K562 (cell line): ENCODE measurements at regions not wholly inside any gene's neighbourhood (a gene's known extent, or its start where the extent isn't known, plus 50 kb on each side); places are given as distances from the start of the nearest gene placed in this dataset.

Experiments used
- ATAC-seq: fragments of 200-7000 bp; cut with Tn5 transposase; 3 replicates; pipeline ENCODE4 v1.9.1; 2020; ENCODE audit warnings: moderate library complexity
- BruUV-seq: library from RNA; stranded (reverse); fragments of 400-500 nt; replicated peaks from 2 replicates; lab custom pipeline; 2021; lab: Mats Ljungman, UMichigan
- CTCF ChIA-PET: fragments of 300-600 bp; formaldehyde crosslinking; extraction: SDS; loops from one replicate; lab custom pipeline; 2021; ENCODE audit warnings: low intra/inter-chr PET ratio; lab: Yijun Ruan, JAX
- POLR2A ChIA-PET: fragments of 300-600, 350-650 bp; sonication (Branson Sonifier 250); formaldehyde crosslinking; extraction: SDS; loops from one replicate; lab custom pipeline; 2021; ENCODE audit warnings: antibody characterized with exemption, inconsistent platforms; lab: Yijun Ruan, JAX
- DNase-seq, 4 experiments: peaks; one replicate each; pipeline versions ENCODE4 v3.0.0 to v3.0.0-alpha.2; 2011 to 2018; ENCODE audit warnings: low spot score in 3 of 4, mixed read lengths in 3 of 4; ENCODE audit errors: extremely low read depth in 1 of 4
- FAIRE-seq: peaks from 2 replicates; lab custom pipeline; 2011; peaks lifted over from hg19 to GRCh38; lab: Jason Lieb, UNC
- H2AFZ ChIP-seq: 2 replicates; pipeline ENCODE4 v1.6.0; 2011; ENCODE audit warnings: low read depth, low read length, control low read depth, inconsistent platforms
- H3K27ac ChIP-seq: fragments of 200-600 bp; 3 replicates; pipeline ENCODE4 v1.8.0; 2011; ENCODE audit warnings: low read depth, mild to moderate bottlenecking, control low read depth, inconsistent platforms, low read length, moderate library complexity, mixed read lengths; ENCODE audit errors: extremely low read depth
- H3K27me3 ChIP-seq, 2 experiments: fragments of 300-600 bp in 1 of 2; 2 replicates in 1 of 2; 3 replicates in 1 of 2; pipeline versions ENCODE4 v1.6.0 to v1.8.0; 2011; ENCODE audit warnings: inconsistent platforms in 2 of 2, low read length in 2 of 2, mild to moderate bottlenecking in 1 of 2, mixed read lengths in 1 of 2, moderate library complexity in 1 of 2; ENCODE audit not compliant: control insufficient read depth in 2 of 2, insufficient read depth in 2 of 2
- H3K36me3 ChIP-seq: fragments of 300-600 bp; 3 replicates; pipeline ENCODE4 v1.8.0; 2011; ENCODE audit warnings: mild to moderate bottlenecking, low read length, inconsistent platforms; ENCODE audit not compliant: control insufficient read depth, insufficient read depth
- H3K4me1 ChIP-seq, 2 experiments: fragments of 200-600 bp in 1 of 2; replicated peaks in 1 of 2; 2 replicates in 1 of 2; 3 replicates in 1 of 2; pipeline versions ENCODE4 v1.5.1 to v1.8.0; 2011; ENCODE audit warnings: inconsistent platforms in 2 of 2, low read length in 2 of 2, mild to moderate bottlenecking in 1 of 2, mixed read lengths in 1 of 2, moderate library complexity in 1 of 2; ENCODE audit not compliant: control insufficient read depth in 2 of 2, insufficient read depth in 2 of 2
- H3K4me2 ChIP-seq: 2 replicates; pipeline ENCODE4 v1.6.1; 2011; ENCODE audit warnings: low read length, control low read depth, inconsistent platforms, mixed read lengths; ENCODE audit not compliant: insufficient read depth
- H3K4me3 ChIP-seq: fragments of 200-600 bp; sonication (generic), shearing (Covaris generic); 2 replicates; pipeline ENCODE4 v1.5.1; 2016; ENCODE audit warnings: control low read depth, inconsistent platforms
- H3K79me2 ChIP-seq: fragments of 200-600 bp; 3 replicates; pipeline ENCODE4 v1.8.0; 2011; ENCODE audit warnings: low read length, inconsistent platforms; ENCODE audit not compliant: control insufficient read depth, insufficient read depth
- H3K9ac ChIP-seq, 2 experiments: 2 replicates each; pipeline versions ENCODE4 v1.6.0 to v1.6.1; 2011; ENCODE audit warnings: low read depth in 2 of 2, low read length in 2 of 2, control low read depth in 1 of 2, inconsistent platforms in 1 of 2, mild to moderate bottlenecking in 1 of 2, mixed read lengths in 1 of 2; ENCODE audit not compliant: insufficient read depth in 1 of 2
- H3K9me1 ChIP-seq: one replicate; pipeline ENCODE4 v1.6.0; 2011; ENCODE audit warnings: inconsistent platforms, mild to moderate bottlenecking, low read length, moderate library complexity; ENCODE audit not compliant: control insufficient read depth, insufficient read depth
- H3K9me3 ChIP-seq: replicated peaks from 2 replicates; pipeline ENCODE4 v1.5.1; 2011; ENCODE audit warnings: low read depth, low read length, inconsistent platforms; ENCODE audit not compliant: control insufficient read depth, insufficient read depth
- H4K20me1 ChIP-seq: replicated peaks from 2 replicates; pipeline ENCODE4 v1.6.1; 2011; ENCODE audit warnings: low read length, inconsistent platforms, mixed read lengths; ENCODE audit not compliant: control insufficient read depth, insufficient read depth
- CBX1 ChIP-seq: sonication (generic); IDR thresholded peaks from 2 replicates; pipeline ENCODE4 v1.6.1; 2016; ENCODE audit warnings: antibody characterized with exemption, low read depth, mild to moderate bottlenecking
- DACH1 ChIP-seq: fragments of 450-650 bp; IDR thresholded peaks from 2 replicates; pipeline ENCODE4 v1.6.1; 2018; ENCODE audit not compliant: partially characterized antibody
- DPF2 ChIP-seq: fragments of 450-650 bp; IDR thresholded peaks from 2 replicates; pipeline ENCODE4 v1.6.1; 2016
- FIP1L1 ChIP-seq: fragments of 200-400 bp; formaldehyde crosslinking; IDR thresholded peaks from 2 replicates; pipeline ENCODE4 v1.6.1; 2018; ENCODE audit warnings: mild to moderate bottlenecking, low read depth, low read length; ENCODE audit not compliant: poor library complexity, severe bottlenecking
- GATAD2B ChIP-seq: fragments of 450-650 bp; IDR thresholded peaks from 2 replicates; pipeline ENCODE4 v1.6.1; 2017; ENCODE audit warnings: mild to moderate bottlenecking, borderline replicate concordance
- MYNN ChIP-seq, 2 experiments: sonication (generic); formaldehyde crosslinking in 1 of 2; IDR thresholded peaks; 2 replicates each; pipeline versions ENCODE4 v1.5.0 to v1.6.1; 2016 to 2020; ENCODE audit warnings: antibody characterized with exemption in 1 of 2, missing genetic modification reagents in 1 of 2
- OTX1 ChIP-seq: fragments of 450-650 bp; formaldehyde crosslinking; IDR thresholded peaks from 2 replicates; pipeline ENCODE4 v1.4.0; 2022; ENCODE audit warnings: mild to moderate bottlenecking
- PTTG1 ChIP-seq: fragments of 450-650 bp; IDR thresholded peaks from 2 replicates; pipeline ENCODE4 v1.6.1; 2016; ENCODE audit warnings: low read depth, mild to moderate bottlenecking, missing genetic modification characterization, missing compliant biosample characterization
- SRSF1 ChIP-seq: fragments of 200-400 bp; formaldehyde crosslinking; IDR thresholded peaks from 2 replicates; pipeline ENCODE4 v1.6.1; 2017; ENCODE audit warnings: mild to moderate bottlenecking, low read depth, low read length, moderate library complexity
- ZBTB7A ChIP-seq: IDR thresholded peaks from 2 replicates; pipeline ENCODE4 v1.6.1; 2011; ENCODE audit warnings: low read depth, mild to moderate bottlenecking, low read length, moderate library complexity, borderline replicate concordance; ENCODE audit not compliant: control insufficient read depth
- ZKSCAN1 ChIP-seq: fragments of 150-350 bp; IDR thresholded peaks from 2 replicates; pipeline ENCODE4 v1.6.1; 2016; ENCODE audit warnings: low read depth, low read length
- ZNF175 ChIP-seq: fragments of 200-800 bp; sonication (Bioruptor generic); IDR thresholded peaks from 2 replicates; pipeline ENCODE4 v1.6.1; 2016; ENCODE audit warnings: low read depth, mild to moderate bottlenecking, missing genetic modification characterization, missing compliant biosample characterization
- WGBS: fragments of 100-300 bp; shearing (Covaris generic); methylation state at CpG from one replicate; pipeline ENCODE4 v1.1.6; 2016; ENCODE audit warnings: low coverage, mixed read lengths; ENCODE audit not compliant: insufficient coverage; ENCODE audit errors: missing lambda C conversion rate; 5-methylcytosine and 5-hydroxymethylcytosine counted together
- in situ Hi-C: fragments of 300-500 bp; cut with MboI; formaldehyde crosslinking; loops from 4 replicates; pipeline ENCODE4 v1.15.0; 2018; ENCODE audit warnings: inconsistent platforms, mixed read lengths
- intact Hi-C: fragments of 100-400 bp; cut with micrococcal nuclease; formaldehyde crosslinking; loops from 2 replicates; pipeline ENCODE4 v1.14.2; 2022
- TF ChIP-seq, protein P1 (sequence below): sonication (generic); formaldehyde crosslinking; IDR thresholded peaks from 2 replicates; pipeline ENCODE4 v1.9.0; 2022; ENCODE audit warnings: mild to moderate bottlenecking, missing genetic modification reagents
- TF ChIP-seq, protein P2 (sequence below): fragments of 250-450 bp; sonication (Bioruptor Pico); IDR thresholded peaks from 2 replicates; pipeline ENCODE4 v1.8.0; 2022; ENCODE audit warnings: inconsistent platforms
- TF ChIP-seq, protein P3 (sequence below): fragments of 250-450 bp; sonication (Bioruptor Pico); IDR thresholded peaks from 2 replicates; pipeline ENCODE4 v1.4.0; 2020; ENCODE audit warnings: mild to moderate bottlenecking

DNA sequence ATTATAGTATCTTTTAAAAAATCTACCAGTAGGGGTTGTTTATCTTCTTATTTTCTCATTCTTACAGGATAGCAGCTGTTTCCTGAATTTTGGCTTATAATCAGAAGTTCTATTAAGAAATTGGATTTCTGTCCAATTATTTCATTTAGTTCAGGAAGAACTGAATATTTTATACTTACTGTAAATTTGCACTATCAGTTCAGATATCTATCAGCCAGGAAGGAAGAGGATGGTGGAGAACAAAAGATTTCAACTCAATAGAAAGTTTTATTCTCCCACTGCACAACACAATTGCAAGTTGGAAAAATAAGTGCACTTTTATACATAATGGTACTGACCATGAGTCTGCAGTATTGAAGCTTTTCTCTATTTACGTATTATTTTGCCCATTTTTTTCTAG is 400.9 kb downstream of the PLOD2 start:
- in situ Hi-C loops, result no loop called here
- no peaks in the 10 kb centered on the region for H4K20me1 ChIP-seq
- 0% methylated on average over 1 of the region's 1 CpG for WGBS

DNA sequence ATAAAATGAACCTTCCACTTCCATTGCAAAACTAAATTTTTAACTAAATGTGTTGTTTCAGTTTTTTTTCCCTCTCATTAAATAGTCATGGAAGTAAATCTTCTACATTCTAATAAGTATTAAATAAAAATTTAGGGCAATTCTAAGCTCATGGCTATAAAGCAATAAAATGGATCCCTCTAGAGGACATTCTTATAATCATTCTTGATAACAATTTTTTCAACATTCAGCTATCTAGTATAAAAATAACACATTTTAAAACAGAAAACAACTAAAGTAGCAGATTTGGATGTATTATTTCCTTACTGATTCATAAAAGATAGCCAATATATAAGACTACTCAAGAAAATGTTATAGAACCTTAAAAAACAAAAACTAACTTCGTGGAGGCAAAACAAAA is 393.1 kb downstream of the PLOD2 start:
- Histone ChIP-seq H3K4me1 (no peaks in the 10 kb centered on the region), H3K27ac (no peak overlapping the region), H3K27me3 (no peaks in the 10 kb centered on the region), H3K79me2 (no peaks in the 10 kb centered on the region), H3K36me3 (no peaks in the 10 kb centered on the region), H3K4me3 (no peak overlapping the region), H3K9me3 (no peaks in the 10 kb centered on the region), H3K9ac (no peak overlapping the region), H3K4me2 (no peak overlapping the region), H3K9me1 (no peaks in the 10 kb centered on the region), H2AFZ (no peak overlapping the region), H4K20me1 (no peaks in the 10 kb centered on the region)
- ChIA-PET CTCF (no interaction called here), POLR2A (no interaction called here)
- DNase-seq (no peak), ATAC-seq (no peak), FAIRE-seq (no peak)
- BruUV-seq, result no TSS peak
- in situ Hi-C loops, result no loop called here
- intact Hi-C loops, result no loop called here
- 0% methylated on average over 1 of the region's 1 CpG for WGBS
- no peak for TF ChIP-seq ZNF175 (CRISPR knock-in tag)
- no peak for TF ChIP-seq OTX1
- TF ChIP-seq GATAD2B, result no peak
- TF ChIP-seq, protein P1, sequence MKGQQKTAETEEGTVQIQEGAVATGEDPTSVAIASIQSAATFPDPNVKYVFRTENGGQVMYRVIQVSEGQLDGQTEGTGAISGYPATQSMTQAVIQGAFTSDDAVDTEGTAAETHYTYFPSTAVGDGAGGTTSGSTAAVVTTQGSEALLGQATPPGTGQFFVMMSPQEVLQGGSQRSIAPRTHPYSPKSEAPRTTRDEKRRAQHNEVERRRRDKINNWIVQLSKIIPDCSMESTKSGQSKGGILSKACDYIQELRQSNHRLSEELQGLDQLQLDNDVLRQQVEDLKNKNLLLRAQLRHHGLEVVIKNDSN (CRISPR knock-in tag), result no peak
- TF ChIP-seq MYNN (IDR thresholded peaks at IDR 0.05), result no peak
- TF ChIP-seq MYNN (CRISPR knock-in tag; IDR thresholded peaks at IDR 0.05), result no peak
- no peak for TF ChIP-seq SRSF1
- TF ChIP-seq, protein P2, sequence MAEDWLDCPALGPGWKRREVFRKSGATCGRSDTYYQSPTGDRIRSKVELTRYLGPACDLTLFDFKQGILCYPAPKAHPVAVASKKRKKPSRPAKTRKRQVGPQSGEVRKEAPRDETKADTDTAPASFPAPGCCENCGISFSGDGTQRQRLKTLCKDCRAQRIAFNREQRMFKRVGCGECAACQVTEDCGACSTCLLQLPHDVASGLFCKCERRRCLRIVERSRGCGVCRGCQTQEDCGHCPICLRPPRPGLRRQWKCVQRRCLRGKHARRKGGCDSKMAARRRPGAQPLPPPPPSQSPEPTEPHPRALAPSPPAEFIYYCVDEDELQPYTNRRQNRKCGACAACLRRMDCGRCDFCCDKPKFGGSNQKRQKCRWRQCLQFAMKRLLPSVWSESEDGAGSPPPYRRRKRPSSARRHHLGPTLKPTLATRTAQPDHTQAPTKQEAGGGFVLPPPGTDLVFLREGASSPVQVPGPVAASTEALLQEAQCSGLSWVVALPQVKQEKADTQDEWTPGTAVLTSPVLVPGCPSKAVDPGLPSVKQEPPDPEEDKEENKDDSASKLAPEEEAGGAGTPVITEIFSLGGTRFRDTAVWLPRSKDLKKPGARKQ (CRISPR knock-in tag), result no peak
- TF ChIP-seq CBX1, result no peak
- TF ChIP-seq, protein P3, sequence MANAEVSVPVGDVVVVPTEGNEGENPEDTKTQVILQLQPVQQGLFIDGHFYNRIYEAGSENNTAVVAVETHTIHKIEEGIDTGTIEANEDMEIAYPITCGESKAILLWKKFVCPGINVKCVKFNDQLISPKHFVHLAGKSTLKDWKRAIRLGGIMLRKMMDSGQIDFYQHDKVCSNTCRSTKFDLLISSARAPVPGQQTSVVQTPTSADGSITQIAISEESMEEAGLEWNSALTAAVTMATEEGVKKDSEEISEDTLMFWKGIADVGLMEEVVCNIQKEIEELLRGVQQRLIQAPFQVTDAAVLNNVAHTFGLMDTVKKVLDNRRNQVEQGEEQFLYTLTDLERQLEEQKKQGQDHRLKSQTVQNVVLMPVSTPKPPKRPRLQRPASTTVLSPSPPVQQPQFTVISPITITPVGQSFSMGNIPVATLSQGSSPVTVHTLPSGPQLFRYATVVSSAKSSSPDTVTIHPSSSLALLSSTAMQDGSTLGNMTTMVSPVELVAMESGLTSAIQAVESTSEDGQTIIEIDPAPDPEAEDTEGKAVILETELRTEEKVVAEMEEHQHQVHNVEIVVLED, result no peak
- TF ChIP-seq ZKSCAN1, result no peak
- no peak for TF ChIP-seq PTTG1 (tag)

More for the DNA sequence above, 400.9 kb downstream of the PLOD2 start:
- Histone ChIP-seq H3K4me2 (no peak overlapping the region), H3K27ac (no peak overlapping the region), H3K9me1 (no peaks in the 10 kb centered on the region), H3K9me3 (0 out of 2 replicates have a peak, but pooled peaks cover 2% of the 10 kb centered on the region), H3K9ac (no peak overlapping the region), H3K4me3 (no peak overlapping the region), H2AFZ (no peak overlapping the region), H3K4me1 (no peaks in the 10 kb centered on the region), H3K36me3 (no peaks in the 10 kb centered on the region), H3K27me3 (no peaks in the 10 kb centered on the region), H3K79me2 (no peaks in the 10 kb centered on the region)
- CTCF ChIA-PET, result no interaction called here
- FAIRE-seq, result no peak
- intact Hi-C loops, result no loop called here
- no peak for ATAC-seq
- no peak for TF ChIP-seq DACH1
- no peak for TF ChIP-seq ZBTB7A
- no peak for TF ChIP-seq FIP1L1
- no peak for TF ChIP-seq DPF2
- POLR2A ChIA-PET, result no interaction called here
- BruUV-seq, result no TSS peak
- DNase-seq, result no peak
